ENCODE measurements at regions not wholly inside any gene's neighbourhood (a gene's known extent, or its start where the extent isn't known, plus 50 kb on each side); places are given as distances from the start of the nearest gene placed in this dataset.
"Not testable (repeated sequence)": the region's sequence is repeated elsewhere in the genome, so short reads cannot be mapped to it uniquely, and the experiment has no call there.

- no peak for DNase-seq
Observed at GRCh38 chr1:110260194-110260593, 50.1 kb downstream of the KCNC4 start.

GRCh38 chr1:110262296-110262695 lies 52.2 kb downstream of the KCNC4 start:
- DNase-seq, result no peak

GRCh38 chr1:110262846-110263631 lies 52.9 kb downstream of the KCNC4 start:
- no peak for DNase-seq

GRCh38 chr1:110264430-110264829 lies 54.3 kb downstream of the KCNC4 start:
- no peak for DNase-seq

GRCh38 chr1:110265186-110265585 lies 55.1 kb downstream of the KCNC4 start:
- DNase-seq, result no peak

- DNase-seq, result no peak
Observed at GRCh38 chr1:110266834-110267233, 56.7 kb downstream of the KCNC4 start.

- DNase-seq, result no peak
Observed at GRCh38 chr1:110267260-110267659, 57.1 kb downstream of the KCNC4 start.

- DNase-seq, result no peak
Observed at GRCh38 chr1:110272045-110272444, 61.9 kb downstream of the KCNC4 start.

- not testable (repeated sequence) for DNase-seq
Observed at GRCh38 chr1:110273832-110274231, 63.7 kb downstream of the KCNC4 start.

GRCh38 chr1:110280126-110280525 lies 59.1 kb upstream of the RBM15 start:
- DNase-seq, result no peak

GRCh38 chr1:110280804-110281203 lies 58.4 kb upstream of the RBM15 start:
- no peak for DNase-seq

GRCh38 chr1:110281363-110282290 lies 57.5 kb upstream of the RBM15 start:
- peak; percentile 80 for DNase-seq

GRCh38 chr1:110282395-110282794 lies 56.8 kb upstream of the RBM15 start:
- no peak for DNase-seq

- DNase-seq, result no peak
Observed at GRCh38 chr1:110283677-110284076, 55.5 kb upstream of the RBM15 start.

- DNase-seq, result no peak
Observed at GRCh38 chr1:110285316-110285715, 53.9 kb upstream of the RBM15 start.

- no peak for DNase-seq
Observed at GRCh38 chr1:110286564-110286963, 52.6 kb upstream of the RBM15 start.

- no peak for DNase-seq
Observed at GRCh38 chr1:110288111-110288510, 51.1 kb upstream of the RBM15 start.

Measured in NCI-H345 (cell line).